SJSA1 (cell line): ENCODE measurements at regions not wholly inside any gene's neighbourhood (a gene's known extent, or its start where the extent isn't known, plus 50 kb on each side); places are given as distances from the start of the nearest gene placed in this dataset.
"Not testable (repeated sequence)": the region's sequence is repeated elsewhere in the genome, so short reads cannot be mapped to it uniquely, and the experiment has no call there.

Source experiments
- DNase-seq, 2 experiments: peaks; one replicate each; pipeline ENCODE4 v3.0.0-alpha.2; 2015 to 2020; ENCODE audit warnings: low spot score in 2 of 2, low read depth in 1 of 2
- H3K27ac ChIP-seq: fragments of 250-450 bp; sonication (Bioruptor Pico); 2 replicates; pipeline ENCODE4 v1.5.1; 2020; ENCODE audit warnings: mild to moderate bottlenecking, moderate library complexity
- H3K27me3 ChIP-seq: fragments of 250-450 bp; sonication (Bioruptor Pico); replicated peaks from 2 replicates; pipeline ENCODE4 v1.5.1; 2020; ENCODE audit warnings: mild to moderate bottlenecking, moderate library complexity
- H3K36me3 ChIP-seq: fragments of 250-450 bp; sonication (Bioruptor Pico); 2 replicates; pipeline ENCODE4 v1.5.1; 2020; ENCODE audit warnings: mild to moderate bottlenecking
- H3K4me1 ChIP-seq: fragments of 250-450 bp; sonication (Bioruptor Pico); replicated peaks from 2 replicates; pipeline ENCODE4 v1.6.1; 2021; ENCODE audit warnings: mild to moderate bottlenecking
- H3K4me3 ChIP-seq: fragments of 250-450 bp; sonication (Bioruptor Pico); 2 replicates; pipeline ENCODE4 v1.5.1; 2020; ENCODE audit warnings: mild to moderate bottlenecking
- H3K9me3 ChIP-seq: fragments of 250-450 bp; sonication (Bioruptor Pico); replicated peaks from 2 replicates; pipeline ENCODE4 v1.5.1; 2020; ENCODE audit warnings: mild to moderate bottlenecking

DNA sequence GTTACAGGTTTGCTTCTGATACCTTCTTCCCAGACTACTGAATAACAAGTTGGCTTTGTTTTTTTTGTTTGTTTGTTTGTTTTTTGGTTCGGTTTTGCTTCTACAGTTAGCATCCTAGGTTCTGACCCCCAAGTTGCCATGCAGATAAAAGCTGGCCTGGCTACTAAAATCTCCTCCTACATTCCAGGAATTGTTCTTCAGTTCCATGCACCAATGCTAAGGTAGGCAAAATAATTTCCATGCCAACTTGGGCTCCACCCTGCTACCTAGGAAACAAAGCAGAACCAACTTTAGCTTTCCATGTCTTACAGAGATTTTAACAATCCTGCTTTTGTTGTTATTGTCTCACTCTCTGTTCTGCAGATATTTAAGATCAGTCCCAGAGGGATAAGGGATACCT, 495.5 kb upstream of the SOX9 start:
- Histone ChIP-seq H3K36me3 (no peaks in the 10 kb centered on the region), H3K4me1 (no peaks in the 10 kb centered on the region), H3K27ac (no peak overlapping the region), H3K4me3 (no peak overlapping the region), H3K27me3 (no peaks in the 10 kb centered on the region), H3K9me3 (0 out of 2 replicates have a peak, but pooled peaks cover 4% of the 10 kb centered on the region)
- no peak for DNase-seq

DNA sequence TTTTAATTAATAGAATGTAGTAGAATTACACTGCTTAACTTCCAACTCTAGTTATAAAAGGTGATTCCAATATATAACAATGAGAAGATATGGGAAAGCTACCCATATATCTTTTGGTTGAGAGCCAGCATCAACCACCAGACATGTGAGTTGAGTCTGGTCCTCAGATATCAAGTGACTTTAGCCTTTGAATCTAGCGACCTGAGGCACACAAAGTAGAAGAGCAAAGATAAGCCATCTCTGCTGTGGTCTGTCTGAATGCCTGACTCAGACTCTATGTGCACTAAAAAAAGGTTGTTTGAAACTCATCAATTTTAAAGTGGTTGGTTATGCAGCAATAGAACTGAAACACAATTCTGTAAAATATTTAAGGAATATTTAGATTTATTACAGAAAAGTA, 492.5 kb upstream of the SOX9 start:
- DNase-seq: no peak
- Histone ChIP-seq H3K36me3 (no peaks in the 10 kb centered on the region), H3K4me1 (peaks cover 27% of the 10 kb centered on the region), H3K4me3 (no peak overlapping the region), H3K9me3 (no peaks in the 10 kb centered on the region), H3K27ac (no peak overlapping the region), H3K27me3 (no peaks in the 10 kb centered on the region)

DNA sequence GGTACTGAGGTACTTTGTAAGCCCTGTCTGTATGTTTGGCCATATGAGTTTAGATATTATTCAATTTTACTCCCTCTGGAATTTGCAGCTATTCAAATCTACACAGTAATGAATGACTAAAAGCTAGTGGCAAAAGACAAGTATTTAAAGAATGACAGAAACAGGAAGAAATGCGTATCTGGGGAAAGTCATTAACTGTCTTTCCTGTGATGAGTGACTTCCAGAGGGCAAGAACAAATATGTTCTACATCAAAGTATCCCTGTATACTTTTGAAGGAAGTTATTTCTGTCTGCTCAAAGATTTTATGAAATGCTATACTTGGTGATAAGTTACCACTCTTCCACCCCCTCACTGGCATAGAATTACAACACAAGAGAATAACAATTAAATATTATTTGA, 489.3 kb upstream of the SOX9 start:
- no peaks in the 10 kb centered on the region for H3K9me3 ChIP-seq
- peak in 1 of 2 experiments; percentile 67 for DNase-seq
- no peaks in the 10 kb centered on the region for H3K27me3 ChIP-seq
- no peak overlapping the region for H3K4me3 ChIP-seq
- no peaks in the 10 kb centered on the region for H3K36me3 ChIP-seq
- peaks cover 33% of the 10 kb centered on the region for H3K4me1 ChIP-seq
- H3K27ac ChIP-seq: peak overlapping the region; percentile 59

DNA sequence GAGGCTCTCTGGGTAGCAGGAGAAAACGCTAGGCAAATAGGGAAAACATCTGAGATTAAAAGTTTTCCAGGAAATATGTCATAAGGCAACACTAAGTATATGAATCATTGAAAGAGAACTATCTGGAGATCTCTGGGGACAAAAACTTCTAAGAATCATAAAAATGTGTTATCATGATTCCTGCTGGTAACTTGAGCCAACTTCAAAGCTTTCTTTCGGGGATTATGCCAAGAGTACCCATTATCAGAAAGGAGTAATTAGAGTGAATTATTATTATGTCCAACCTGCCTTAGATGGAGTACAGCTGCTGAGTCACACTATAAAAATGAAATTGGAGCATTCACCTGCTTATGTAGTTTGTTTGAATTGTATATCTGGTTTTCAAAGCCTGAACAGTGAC, 488.5 kb upstream of the SOX9 start:
- Histone ChIP-seq H3K4me3 (no peak overlapping the region), H3K27ac (peak overlapping the region; percentile 59), H3K4me1 (peaks cover 33% of the 10 kb centered on the region), H3K36me3 (no peaks in the 10 kb centered on the region), H3K9me3 (no peaks in the 10 kb centered on the region), H3K27me3 (no peaks in the 10 kb centered on the region)
- DNase-seq: peak in 1 of 2 experiments; percentile 34

DNA sequence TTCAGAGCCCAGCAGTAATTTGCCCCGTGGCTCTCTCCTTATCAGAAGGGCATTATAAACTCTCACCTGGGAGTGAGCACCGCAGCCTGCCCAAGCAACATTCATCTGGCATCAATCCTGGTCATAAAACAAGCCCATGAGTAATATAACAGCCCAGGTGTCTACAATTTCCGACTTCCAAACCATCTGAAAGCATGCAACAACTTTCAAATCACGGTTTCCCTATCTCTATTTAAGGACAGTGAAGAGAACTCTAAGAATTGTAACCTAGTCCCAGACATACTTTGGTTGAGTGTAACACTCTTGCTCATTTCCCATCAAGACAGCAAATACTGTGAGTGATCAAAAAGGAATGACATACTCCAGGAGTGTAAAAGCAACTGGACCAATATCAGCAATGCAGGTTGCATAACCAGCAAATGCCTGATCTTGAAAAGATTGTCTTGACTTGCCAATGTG, 487.4 kb upstream of the SOX9 start:
- DNase-seq: peak in 1 of 2 experiments; percentile 51
- Histone ChIP-seq H3K27ac (peak overlapping the region; percentile 59), H3K4me1 (peaks cover 33% of the 10 kb centered on the region), H3K27me3 (no peaks in the 10 kb centered on the region), H3K4me3 (no peak overlapping the region), H3K9me3 (no peaks in the 10 kb centered on the region), H3K36me3 (no peaks in the 10 kb centered on the region)

DNA sequence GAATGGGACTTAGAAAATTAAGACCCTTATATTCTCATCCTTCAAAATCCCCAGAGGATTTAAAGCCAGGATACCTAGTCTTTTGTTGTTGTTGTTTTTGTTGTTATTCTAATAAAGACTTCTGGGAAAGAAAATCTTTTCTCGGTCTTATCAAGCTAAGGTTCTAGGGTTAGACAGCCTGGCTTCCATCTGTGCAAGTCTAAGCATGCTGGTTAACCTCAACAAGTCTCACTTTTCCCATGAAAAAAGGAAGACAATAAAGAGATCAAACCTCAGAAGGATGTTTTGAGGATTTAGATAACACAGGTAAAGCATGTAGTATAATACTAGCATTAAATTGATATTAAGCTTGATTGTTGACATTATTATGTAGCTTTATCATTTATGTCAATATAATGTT, 486.4 kb upstream of the SOX9 start:
- H3K36me3 ChIP-seq: no peaks in the 10 kb centered on the region
- H3K4me1 ChIP-seq: peaks cover 33% of the 10 kb centered on the region
- no peaks in the 10 kb centered on the region for H3K27me3 ChIP-seq
- H3K9me3 ChIP-seq: no peaks in the 10 kb centered on the region
- no peak overlapping the region for H3K27ac ChIP-seq
- no peak overlapping the region for H3K4me3 ChIP-seq
- no peak for DNase-seq

DNA sequence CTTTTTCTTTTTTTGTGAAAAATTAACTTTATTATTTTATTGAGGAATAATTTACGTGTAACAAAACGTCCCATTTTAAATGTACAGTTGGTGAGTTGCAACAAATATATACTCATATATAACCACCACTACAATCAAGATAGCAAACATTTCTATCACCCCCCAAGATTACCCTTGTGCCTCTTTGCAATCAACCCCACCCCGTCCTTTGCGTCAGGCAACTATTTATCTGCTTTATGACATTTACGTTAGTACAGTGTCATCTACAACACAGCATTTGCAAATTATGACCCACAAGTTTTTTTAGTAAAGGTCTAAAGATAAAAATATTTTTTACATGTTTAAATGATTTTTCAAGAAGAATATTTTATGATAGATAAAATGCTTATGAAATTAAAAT, 485.6 kb upstream of the SOX9 start:
- H3K27ac ChIP-seq: no peak overlapping the region
- H3K4me3 ChIP-seq: no peak overlapping the region
- peaks cover 33% of the 10 kb centered on the region for H3K4me1 ChIP-seq
- H3K9me3 ChIP-seq: no peaks in the 10 kb centered on the region
- DNase-seq: no peak
- no peaks in the 10 kb centered on the region for H3K27me3 ChIP-seq
- H3K36me3 ChIP-seq: no peaks in the 10 kb centered on the region

DNA sequence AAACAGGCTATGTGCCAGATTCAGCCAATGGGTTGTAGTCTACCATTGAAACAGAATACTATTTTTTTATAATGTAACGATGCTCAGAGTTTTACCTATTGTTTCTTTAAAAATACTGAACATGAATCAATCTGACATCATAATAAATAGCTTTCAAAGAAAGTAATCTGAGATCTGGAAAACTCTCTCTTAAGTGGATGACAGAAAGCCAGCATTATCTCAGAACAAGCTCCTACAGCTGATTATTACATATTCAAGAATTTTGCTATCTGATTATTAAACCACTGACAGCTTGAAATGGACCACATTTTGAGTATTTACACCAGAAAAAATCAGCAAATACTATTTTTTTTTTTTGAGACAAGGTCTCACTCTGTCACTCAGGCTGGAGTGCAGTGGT, 484.2 kb upstream of the SOX9 start:
- Histone ChIP-seq H3K36me3 (no peaks in the 10 kb centered on the region), H3K9me3 (no peaks in the 10 kb centered on the region), H3K4me3 (no peak overlapping the region), H3K27me3 (no peaks in the 10 kb centered on the region), H3K4me1 (peaks cover 23% of the 10 kb centered on the region), H3K27ac (no peak overlapping the region)
- DNase-seq: no peak

DNA sequence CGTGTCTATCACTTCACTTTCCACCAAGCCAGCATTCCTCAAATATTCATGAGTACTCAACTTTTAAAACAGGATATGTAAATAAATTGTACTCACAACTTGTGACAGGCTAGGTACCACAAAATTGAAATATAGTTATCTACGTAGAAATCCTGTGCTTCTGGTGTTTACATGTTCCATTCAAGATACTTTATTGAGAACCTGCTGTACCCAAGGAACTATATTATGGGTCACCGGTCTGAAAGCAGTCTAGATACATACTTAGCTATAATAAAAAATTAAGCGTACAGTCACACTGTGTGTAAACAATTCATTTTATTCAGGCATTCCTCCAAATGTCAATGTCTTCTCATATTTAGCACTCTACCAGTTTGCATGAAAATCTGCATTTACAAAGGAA, 482.2 kb upstream of the SOX9 start:
- H3K36me3 ChIP-seq: no peaks in the 10 kb centered on the region
- DNase-seq: no peak

DNA sequence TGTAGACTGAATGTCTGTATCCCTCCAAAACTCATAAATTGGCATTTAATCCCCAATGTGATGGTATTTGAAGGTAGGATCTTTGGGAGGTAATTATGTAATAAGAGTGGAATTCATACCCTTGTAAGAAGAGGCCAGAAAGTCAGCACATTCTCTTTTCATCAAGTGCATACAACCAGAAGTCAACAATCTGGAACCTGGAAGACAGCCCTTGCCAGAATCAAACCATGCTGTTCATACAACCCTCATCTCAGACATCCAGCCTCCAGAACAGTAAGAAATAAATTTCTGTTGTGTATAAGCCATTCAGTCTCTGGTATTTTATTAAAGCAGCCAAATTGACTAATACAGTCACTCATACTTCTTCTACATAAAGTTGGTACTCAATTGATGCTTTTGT, 481.0 kb upstream of the SOX9 start:
- H3K4me1 ChIP-seq: no peaks in the 10 kb centered on the region
- H3K27ac ChIP-seq: no peak overlapping the region
- H3K27me3 ChIP-seq: no peaks in the 10 kb centered on the region
- no peak overlapping the region for H3K4me3 ChIP-seq
- DNase-seq: no peak
- H3K9me3 ChIP-seq: no peaks in the 10 kb centered on the region
- H3K36me3 ChIP-seq: no peaks in the 10 kb centered on the region

More for the DNA sequence above, 482.2 kb upstream of the SOX9 start:
- H3K4me3 ChIP-seq: no peak overlapping the region
- no peaks in the 10 kb centered on the region for H3K9me3 ChIP-seq
- no peaks in the 10 kb centered on the region for H3K27me3 ChIP-seq
- H3K4me1 ChIP-seq: peaks cover 2% of the 10 kb centered on the region
- H3K27ac ChIP-seq: no peak overlapping the region

DNA sequence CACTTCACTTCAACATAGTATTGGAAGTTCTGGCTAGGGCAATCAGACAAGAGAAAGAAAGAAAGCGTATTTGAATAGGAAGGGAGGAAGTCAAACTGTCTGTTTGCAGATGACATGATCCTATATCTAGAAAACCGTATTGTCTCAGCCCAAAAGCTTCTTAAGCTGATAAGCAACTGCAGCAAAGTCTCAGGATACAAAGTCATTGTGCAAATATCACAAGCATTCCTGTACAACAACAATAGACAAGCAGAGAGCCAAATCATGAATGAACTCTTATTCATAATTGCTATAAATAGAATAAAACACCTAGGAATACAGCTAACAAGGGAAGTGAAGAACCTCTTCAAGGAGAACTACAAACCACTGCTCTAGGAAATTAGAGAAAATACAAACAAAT, 473.9 kb upstream of the SOX9 start:
- not testable (repeated sequence) for H3K9me3 ChIP-seq, H3K27ac ChIP-seq, DNase-seq, H3K36me3 ChIP-seq, H3K4me1 ChIP-seq, H3K27me3 ChIP-seq, H3K4me3 ChIP-seq

DNA sequence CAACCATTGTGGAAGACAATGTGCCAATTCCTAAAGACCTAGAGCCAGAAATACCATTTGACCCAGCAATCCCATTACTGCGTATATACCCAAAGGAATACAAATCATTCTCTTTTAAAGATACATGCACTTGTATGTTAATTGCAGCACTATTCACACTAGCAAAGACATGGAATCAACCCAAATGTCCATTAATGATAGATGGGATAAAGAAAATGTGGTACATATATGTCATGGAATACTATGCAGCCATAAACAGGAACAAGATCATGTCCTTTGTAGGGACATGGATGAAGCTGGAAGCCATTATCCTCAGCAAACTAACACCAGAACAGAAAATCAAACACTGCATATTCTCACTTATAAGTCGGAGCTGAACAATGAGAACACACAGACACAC, 472.5 kb upstream of the SOX9 start:
- H3K36me3 ChIP-seq, H3K4me3 ChIP-seq, H3K9me3 ChIP-seq, H3K4me1 ChIP-seq, H3K27ac ChIP-seq, H3K27me3 ChIP-seq, DNase-seq: not testable (repeated sequence)

DNA sequence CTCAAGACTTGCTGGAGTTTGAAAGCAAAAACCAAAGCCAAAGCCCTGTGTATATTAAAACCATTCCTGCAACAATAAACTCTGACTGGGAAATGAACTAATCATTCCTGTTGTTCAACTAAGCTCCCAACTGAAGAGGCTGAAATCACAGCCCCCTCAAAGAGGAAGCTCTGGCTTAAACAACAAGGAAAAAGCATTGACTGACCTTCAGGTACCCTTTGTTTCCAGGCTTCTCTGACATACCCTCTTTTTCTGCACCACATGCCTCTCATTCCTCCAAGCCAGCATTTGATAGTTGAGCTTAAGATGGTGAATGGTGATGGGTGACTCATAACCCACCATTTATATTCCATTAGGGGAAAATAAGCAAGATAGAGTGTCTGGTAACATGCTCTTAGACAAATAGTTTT, 470.9 kb upstream of the SOX9 start:
- H3K27ac ChIP-seq: no peak overlapping the region
- H3K4me1 ChIP-seq: no peaks in the 10 kb centered on the region
- H3K4me3 ChIP-seq: no peak overlapping the region
- H3K9me3 ChIP-seq: peaks cover 8% of the 10 kb centered on the region
- no peaks in the 10 kb centered on the region for H3K27me3 ChIP-seq
- peak in 1 of 2 experiments; percentile 53 for DNase-seq
- no peaks in the 10 kb centered on the region for H3K36me3 ChIP-seq

DNA sequence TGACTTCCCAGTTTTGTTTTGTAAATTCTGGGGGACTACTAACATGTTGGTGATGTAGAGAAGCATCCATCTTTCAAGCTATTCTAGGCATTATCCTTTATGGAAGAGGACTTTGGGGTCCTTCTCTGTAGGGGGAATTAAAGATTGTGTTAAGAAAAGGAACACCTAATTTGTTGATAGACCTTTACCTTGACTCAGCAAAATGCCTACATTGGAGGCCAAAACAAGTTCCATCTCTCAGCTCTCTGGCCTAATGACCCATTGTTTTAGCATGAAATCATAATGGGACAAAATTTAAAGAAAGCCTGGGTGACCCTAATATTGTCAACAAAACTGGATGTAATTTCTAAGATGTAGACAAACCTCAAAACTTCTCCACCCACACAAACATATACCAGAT, 465.3 kb upstream of the SOX9 start:
- no peak for DNase-seq
- Histone ChIP-seq H3K27ac (no peak overlapping the region), H3K36me3 (no peaks in the 10 kb centered on the region), H3K9me3 (no peaks in the 10 kb centered on the region; the same call in 1 of the 2 replicates), H3K27me3 (no peaks in the 10 kb centered on the region), H3K4me3 (no peak overlapping the region), H3K4me1 (no peaks in the 10 kb centered on the region)
